GM23248 (cell line): ENCODE measurements at regions not wholly inside any gene's neighbourhood (a gene's known extent, or its start where the extent isn't known, plus 50 kb on each side); places are given as distances from the start of the nearest gene placed in this dataset.

ENCODE experiments used
- EZH2 ChIP-seq: fragments of 200-600 bp; sonication (generic); IDR thresholded peaks from 2 replicates; pipeline ENCODE4 v1.6.1; 2018; ENCODE audit warnings: antibody characterized with exemption, mild to moderate bottlenecking; ENCODE audit not compliant: insufficient read depth, poor library complexity, severe bottlenecking
- EZH2phosphoT487 ChIP-seq: fragments of 200-600 bp; sonication (generic); IDR thresholded peaks from 2 replicates; pipeline ENCODE4 v1.6.1; 2018; ENCODE audit warnings: antibody characterized with exemption, moderate library complexity, mild to moderate bottlenecking, low read depth; ENCODE audit not compliant: insufficient read depth

DNA sequence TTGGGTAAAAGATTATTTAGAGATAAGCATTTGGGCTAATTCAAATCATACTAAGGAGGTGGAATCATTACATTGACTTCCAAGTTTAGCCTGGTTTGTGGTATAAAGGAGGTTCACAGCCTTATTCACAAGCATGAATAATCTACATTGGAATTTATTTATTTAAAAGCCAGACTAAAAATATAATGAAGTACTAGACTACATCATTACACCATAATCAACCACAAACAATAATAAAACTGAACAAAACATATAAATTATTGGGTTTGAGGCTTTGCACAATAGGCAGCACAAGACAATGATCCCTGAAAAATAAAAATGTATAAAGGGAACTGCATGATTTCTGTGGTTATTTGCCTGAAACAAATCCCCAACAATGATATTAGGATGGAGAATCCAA is 314.0 kb downstream of the GBA3 start:
- TF ChIP-seq EZH2 (no peak), EZH2phosphoT487 (no peak)
